HepG2 (cell line): ENCODE measurements at regions not wholly inside any gene's neighbourhood (a gene's known extent, or its start where the extent isn't known, plus 50 kb on each side); places are given as distances from the start of the nearest gene placed in this dataset.

ENCODE experiments used
- ATAC-seq: fragments of 200-7000 bp; cut with Tn5 transposase; 3 replicates; pipeline ENCODE4 v1.9.1; 2020; ENCODE audit warnings: mild to moderate bottlenecking, moderate library complexity
- BruUV-seq: library from RNA; stranded (reverse); fragments of 400-500 nt; replicated peaks from 2 replicates; lab custom pipeline; 2021; lab: Mats Ljungman, UMichigan
- CTCF ChIA-PET: fragments of 300-600 bp; formaldehyde crosslinking; extraction: SDS; loops from one replicate; lab custom pipeline; 2021; ENCODE audit warnings: low total read pairs, inconsistent platforms, low intra/inter-chr PET ratio; lab: Yijun Ruan, JAX
- POLR2A ChIA-PET: fragments of 350-600 bp; sonication (Branson Sonifier 250); formaldehyde crosslinking; loops from one replicate; lab custom pipeline; 2020; ENCODE audit warnings: antibody characterized with exemption, inconsistent platforms; lab: Yijun Ruan, JAX
- DNase-seq: peaks from one replicate; pipeline ENCODE4 v3.0.0-alpha.2; 2015; ENCODE audit warnings: low spot score
- FAIRE-seq: peaks from 3 replicates; lab custom pipeline; 2011; peaks lifted over from hg19 to GRCh38; lab: Jason Lieb, UNC
- H2AFZ ChIP-seq: one replicate; pipeline ENCODE4 v1.6.1; 2011; ENCODE audit warnings: low read length, inconsistent platforms
- H3K27ac ChIP-seq: fragments of 300-600 bp; 3 replicates; pipeline ENCODE4 v1.8.0; 2011; ENCODE audit warnings: mixed run types, mild to moderate bottlenecking, mixed read lengths, low read length, inconsistent platforms; ENCODE audit not compliant: insufficient read depth; ENCODE audit errors: extremely low read length
- H3K27me3 ChIP-seq, 2 experiments: fragments of 200-600 bp in 1 of 2; 2 replicates in 1 of 2; 3 replicates in 1 of 2; pipeline versions ENCODE4 v1.6.0 to v1.8.0; 2011; ENCODE audit warnings: low read length in 2 of 2, mild to moderate bottlenecking in 2 of 2, moderate library complexity in 2 of 2, inconsistent platforms in 1 of 2; ENCODE audit not compliant: insufficient read depth in 2 of 2, control insufficient read depth in 1 of 2
- H3K36me3 ChIP-seq, 2 experiments: fragments of 200-600 bp in 1 of 2; replicated peaks in 1 of 2; 2 replicates in 1 of 2; 3 replicates in 1 of 2; pipeline versions ENCODE4 v1.5.1 to v1.8.0; 2011; ENCODE audit warnings: low read length in 2 of 2, inconsistent platforms in 1 of 2; ENCODE audit not compliant: insufficient read depth in 2 of 2, control insufficient read depth in 1 of 2
- H3K4me1 ChIP-seq: 2 replicates; pipeline ENCODE4 v1.5.1; 2012; ENCODE audit warnings: low read length, inconsistent platforms; ENCODE audit not compliant: insufficient read depth
- H3K4me2 ChIP-seq: 2 replicates; pipeline ENCODE4 v1.6.0; 2011; ENCODE audit warnings: low read depth, low read length, inconsistent platforms
- H3K4me3 ChIP-seq, 3 experiments: fragments of 200-600 bp in 1 of 3; sonication (generic), shearing (Covaris generic) in 1 of 3; replicated peaks in 1 of 3; 2 replicates each; pipeline ENCODE4 v1.5.1; 2011 to 2016; ENCODE audit warnings: low read length in 3 of 3, inconsistent platforms in 2 of 3, low read depth in 2 of 3, mild to moderate bottlenecking in 2 of 3, control low read depth in 1 of 3, mixed read lengths in 1 of 3; ENCODE audit not compliant: insufficient read depth in 1 of 3
- H3K79me2 ChIP-seq: one replicate; pipeline ENCODE4 v1.6.1; 2011; ENCODE audit warnings: low read length, inconsistent platforms; ENCODE audit not compliant: insufficient read depth
- H3K9ac ChIP-seq: 2 replicates; pipeline ENCODE4 v1.6.0; 2011; ENCODE audit warnings: mild to moderate bottlenecking, low read depth, low read length, inconsistent platforms; ENCODE audit not compliant: insufficient read depth
- H3K9me3 ChIP-seq: 2 replicates; pipeline ENCODE4 v1.5.1; 2012; ENCODE audit warnings: mild to moderate bottlenecking, low read length
- H4K20me1 ChIP-seq: 2 replicates; pipeline ENCODE4 v1.6.0; 2011; ENCODE audit warnings: inconsistent platforms, mild to moderate bottlenecking, low read length, moderate library complexity; ENCODE audit not compliant: insufficient read depth
- AGO2 ChIP-seq: fragments of 200-400 bp; formaldehyde crosslinking; optimal IDR thresholded peaks from 2 replicates; pipeline ENCODE3; 2017; ENCODE audit warnings: mild to moderate bottlenecking, low read depth, low read length, moderate library complexity
- LRRFIP1 ChIP-seq: sonication (generic); formaldehyde crosslinking; conservative IDR thresholded peaks from 2 replicates; pipeline ENCODE4 v1.4.0; 2020; ENCODE audit warnings: missing genetic modification reagents
- MBD4 ChIP-seq: IDR thresholded peaks from 2 replicates; pipeline ENCODE4 v1.6.1; 2012; ENCODE audit warnings: low read length, inconsistent platforms, borderline replicate concordance
- SAFB2 ChIP-seq: sonication (generic); formaldehyde crosslinking; IDR thresholded peaks from 2 replicates; pipeline ENCODE4 v1.5.1; 2020; ENCODE audit warnings: missing genetic modification reagents, low read depth, mild to moderate bottlenecking, borderline replicate concordance
- SNAPC5 ChIP-seq: sonication (generic); formaldehyde crosslinking; IDR thresholded peaks from 2 replicates; pipeline ENCODE4 v1.8.1; 2023; ENCODE audit warnings: mild to moderate bottlenecking, missing genetic modification reagents, borderline replicate concordance
- ZBTB37 ChIP-seq: sonication (generic); formaldehyde crosslinking; IDR thresholded peaks from 2 replicates; pipeline ENCODE4 v1.4.0; 2020; ENCODE audit warnings: mild to moderate bottlenecking, missing genetic modification reagents
- ZNF543 ChIP-seq: sonication (generic); formaldehyde crosslinking; IDR thresholded peaks from 2 replicates; pipeline ENCODE4 v1.4.0; 2020; ENCODE audit warnings: mild to moderate bottlenecking, missing genetic modification reagents
- ZNF670 ChIP-seq: sonication (generic); formaldehyde crosslinking; IDR thresholded peaks from 2 replicates; pipeline ENCODE4 v1.8.0; 2022; ENCODE audit warnings: mild to moderate bottlenecking, missing genetic modification reagents, borderline replicate concordance
- ZNF710 ChIP-seq: sonication (generic); formaldehyde crosslinking; IDR thresholded peaks from 2 replicates; pipeline ENCODE4 v1.5.0; 2020; ENCODE audit warnings: mild to moderate bottlenecking, missing genetic modification reagents, borderline replicate concordance
- WGBS: methylation state at CpG from one replicate; pipeline ENCODE4 v1.1.6; 2017; ENCODE audit warnings: low lambda C conversion rate; 5-methylcytosine and 5-hydroxymethylcytosine counted together
- in situ Hi-C: cut with HindIII; loops from 2 replicates; pipeline ENCODE4 v1.10.0; 2017; ENCODE audit warnings: low pct_unique_long_range_greater_than_20kb; ENCODE audit not compliant: extremely low pct_ligation_motif_present
- intact Hi-C: fragments of 100-400 bp; cut with micrococcal nuclease; formaldehyde crosslinking; loops from one replicate; pipeline ENCODE4 v1.10.0; 2022; ENCODE audit not compliant: unreplicated experiment

GRCh38 chr15:98385752-98386381 lies 262.5 kb upstream of the IGF1R start (continued):
- TF ChIP-seq ZNF670 (CRISPR knock-in tag) = no peak
- TF ChIP-seq MBD4 = no peak
- TF ChIP-seq, all 625 proteins: peak for 0

GRCh38 chr15:98386561-98386960 lies 261.8 kb upstream of the IGF1R start:
- no peak for ATAC-seq
- no peak overlapping the region for H3K4me2 ChIP-seq
- no TSS peak for BruUV-seq
- H3K4me1 ChIP-seq = no peaks in the 10 kb centered on the region
- TF ChIP-seq AGO2 = no peak
- TF ChIP-seq ZNF710 (CRISPR knock-in tag) = no peak
- no peak for TF ChIP-seq SNAPC5 (CRISPR knock-in tag)
- TF ChIP-seq ZNF543 (CRISPR knock-in tag) = no peak
- no peak for TF ChIP-seq LRRFIP1
- no peak for TF ChIP-seq ZBTB37
- no peak for TF ChIP-seq SAFB2 (CRISPR knock-in tag)
- H2AFZ ChIP-seq = no peak overlapping the region
- H3K36me3 ChIP-seq = no peaks in the 10 kb centered on the region
- CTCF ChIA-PET = no interaction called here
- no peak overlapping the region for H3K27ac ChIP-seq
- POLR2A ChIA-PET = no interaction called here
- WGBS = under 1% methylated on average over 8 of the region's 8 CpGs
- intact Hi-C loops (no loop called here), in situ Hi-C loops (no loop called here)
- no peak for DNase-seq
- no peaks in the 10 kb centered on the region for H3K79me2 ChIP-seq
- H3K9ac ChIP-seq = no peak overlapping the region
- no peak overlapping the region for H3K4me3 ChIP-seq
- peaks cover 4 to 22% of the 10 kb centered on the region in 2 experiments; a peak in 3 of 5 replicates for H3K27me3 ChIP-seq
- no peaks in the 10 kb centered on the region for H4K20me1 ChIP-seq
- H3K9me3 ChIP-seq = no peaks in the 10 kb centered on the region
- FAIRE-seq = no peak
